GM12865 (cell line): ENCODE measurements at regions not wholly inside any gene's neighbourhood (a gene's known extent, or its start where the extent isn't known, plus 50 kb on each side); places are given as distances from the start of the nearest gene placed in this dataset.
"Not testable (repeated sequence)": the region's sequence is repeated elsewhere in the genome, so short reads cannot be mapped to it uniquely, and the experiment has no call there.

Source experiments
- DNase-seq: peaks from one replicate; pipeline ENCODE4 v3.0.0; 2010; ENCODE audit warnings: low read depth
- H3K4me3 ChIP-seq: 2 replicates; pipeline ENCODE4 v1.5.1; 2011; ENCODE audit warnings: mild to moderate bottlenecking, low read depth, low read length, control low read depth

DNA sequence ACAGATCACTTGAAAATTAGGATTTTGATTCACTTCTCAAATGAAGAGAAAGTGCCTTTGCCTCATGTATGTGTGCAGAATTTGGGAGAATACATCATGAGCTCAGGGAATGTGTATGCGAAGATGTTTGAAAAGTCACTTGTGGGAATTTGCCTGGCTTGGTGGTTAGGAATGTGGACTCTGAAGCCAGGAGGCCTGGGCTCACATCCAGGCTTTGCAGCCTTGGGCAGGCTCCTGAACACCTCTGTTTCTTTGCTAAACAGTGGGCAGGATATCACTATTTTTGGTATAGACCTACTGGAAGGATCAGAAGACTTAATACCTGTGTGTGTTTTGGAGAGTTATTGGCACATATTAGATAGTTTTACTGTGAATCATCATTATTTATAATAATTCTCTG, 295.0 kb upstream of the PLGLB2 start:
- not testable (repeated sequence) for DNase-seq, H3K4me3 ChIP-seq

DNA sequence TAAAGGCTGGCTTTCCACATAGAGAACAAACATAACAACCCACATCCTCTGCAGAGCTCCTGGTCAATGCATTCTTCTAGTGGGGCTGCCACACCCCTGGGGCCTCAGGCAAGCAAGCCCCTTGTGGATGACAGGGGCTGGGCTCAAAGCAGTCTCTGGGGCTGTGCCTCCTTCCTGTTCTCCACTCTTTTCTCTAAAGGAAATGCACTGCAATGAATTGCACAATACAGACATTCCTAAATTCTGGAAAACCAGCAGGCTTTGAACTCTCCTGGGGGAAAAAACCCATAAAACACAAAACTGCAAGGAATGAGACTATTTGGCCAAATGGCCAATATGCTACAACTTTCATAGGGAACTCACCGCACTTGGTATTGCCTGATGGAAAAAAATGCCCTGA, 293.9 kb upstream of the PLGLB2 start:
- H3K4me3 ChIP-seq, DNase-seq: not testable (repeated sequence)

DNA sequence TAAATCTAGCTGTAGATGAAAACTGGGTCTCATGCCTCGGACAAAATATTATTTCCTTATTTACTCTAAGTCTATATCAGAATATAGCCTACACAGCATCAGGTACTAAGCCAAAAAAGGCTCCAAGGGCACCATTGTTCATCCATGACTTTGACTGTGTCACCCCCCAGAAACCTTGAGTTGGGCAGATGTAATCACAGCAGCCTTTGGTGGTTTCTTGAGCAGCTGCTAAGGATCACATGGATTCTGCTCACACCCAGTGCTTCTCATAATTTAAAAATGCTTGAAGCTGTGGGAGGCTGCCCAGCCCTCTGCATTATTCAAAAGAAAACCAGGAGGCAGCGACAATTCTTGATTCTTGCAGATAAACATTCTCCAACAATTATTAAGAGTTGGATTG, 293.5 kb upstream of the PLGLB2 start:
- H3K4me3 ChIP-seq, DNase-seq: not testable (repeated sequence)

DNA sequence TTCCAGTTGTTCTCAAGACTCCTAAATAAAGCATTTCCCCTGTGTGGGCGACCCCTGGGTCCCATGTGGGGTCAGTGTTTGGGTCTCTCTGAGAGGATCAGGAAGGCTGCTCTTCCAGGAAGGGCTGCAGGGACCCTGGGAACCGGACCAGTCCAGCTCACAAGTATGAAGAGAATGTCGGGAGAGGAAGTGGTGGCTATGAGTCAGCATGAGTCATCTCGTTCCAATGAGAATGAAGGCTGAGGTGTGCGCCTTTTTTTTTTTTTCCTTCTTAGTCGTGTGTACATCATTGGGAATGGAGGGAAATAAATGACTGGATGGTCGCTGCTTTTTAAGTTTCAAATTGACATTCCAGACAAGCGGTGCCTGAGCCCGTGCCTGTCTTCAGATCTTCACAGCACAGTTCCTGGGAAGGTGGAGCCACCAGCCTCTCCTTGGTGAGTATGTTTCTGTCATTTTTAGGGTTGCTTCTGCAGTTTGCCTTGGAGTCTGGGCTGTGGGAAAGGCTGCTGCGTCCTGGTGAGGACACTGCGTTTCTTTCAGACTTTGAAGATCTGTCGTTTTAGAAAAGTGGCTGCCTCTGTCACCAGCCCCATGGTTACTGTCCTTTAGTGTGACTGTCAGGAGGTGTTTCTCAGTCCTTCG, 292.6 kb upstream of the PLGLB2 start:
- not testable (repeated sequence) for DNase-seq
- H3K4me3 ChIP-seq = peak overlapping the region; percentile 49

DNA sequence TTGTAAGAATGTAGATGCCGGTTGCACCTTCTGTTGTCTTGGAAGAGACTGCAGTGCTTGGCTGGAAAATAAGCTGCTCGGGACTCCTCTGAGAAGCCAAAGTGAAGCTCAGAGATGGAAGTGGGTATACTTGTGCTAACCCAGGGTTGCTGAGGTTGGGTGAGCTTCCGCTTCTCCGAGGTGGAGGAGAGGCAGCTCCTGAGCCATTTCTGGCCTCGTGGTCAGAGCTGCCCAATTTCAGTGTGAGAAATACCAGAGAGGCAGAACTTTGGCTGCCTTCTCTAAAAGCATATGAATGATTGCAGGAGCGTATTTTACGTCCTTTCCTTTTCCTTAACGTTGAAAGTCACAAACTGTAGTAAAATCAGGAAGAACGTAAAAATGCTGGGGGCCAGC, 292.0 kb upstream of the PLGLB2 start:
- H3K4me3 ChIP-seq = peak overlapping the region; percentile 49
- DNase-seq = not testable (repeated sequence)

DNA sequence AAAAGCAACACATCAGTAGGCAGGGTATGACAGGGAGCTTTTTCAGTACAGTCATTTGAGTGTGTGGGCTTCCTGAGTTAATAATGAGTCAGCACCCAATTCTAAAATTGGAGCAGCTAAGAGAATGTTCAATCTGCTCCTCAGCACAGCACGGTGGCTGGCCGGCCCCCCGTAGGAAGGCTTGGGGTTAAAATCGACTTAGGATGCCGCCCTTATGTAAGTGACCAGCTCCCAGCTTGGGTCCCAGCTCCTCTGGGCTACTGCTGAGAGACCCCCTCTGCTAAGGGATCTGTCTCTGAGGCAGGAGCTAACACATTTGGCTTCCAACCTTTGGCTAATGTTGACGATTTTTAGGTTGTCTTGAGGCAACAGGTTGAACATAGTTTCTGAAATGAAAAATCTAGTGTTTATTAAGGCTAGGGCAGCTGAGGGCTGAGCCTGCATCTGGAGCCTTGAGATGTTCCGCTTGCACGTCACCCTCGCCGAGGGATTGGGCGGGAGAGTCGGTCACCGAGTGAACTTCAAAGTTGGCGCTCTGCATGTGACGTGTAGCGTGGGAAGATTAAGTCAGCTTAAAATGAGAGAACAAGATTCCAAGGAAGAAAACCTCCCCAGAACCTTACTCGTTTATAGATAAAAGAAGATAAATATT, 291.3 kb upstream of the PLGLB2 start:
- H3K4me3 ChIP-seq = peak overlapping the region; percentile 45
- peak; percentile 25 for DNase-seq

DNA sequence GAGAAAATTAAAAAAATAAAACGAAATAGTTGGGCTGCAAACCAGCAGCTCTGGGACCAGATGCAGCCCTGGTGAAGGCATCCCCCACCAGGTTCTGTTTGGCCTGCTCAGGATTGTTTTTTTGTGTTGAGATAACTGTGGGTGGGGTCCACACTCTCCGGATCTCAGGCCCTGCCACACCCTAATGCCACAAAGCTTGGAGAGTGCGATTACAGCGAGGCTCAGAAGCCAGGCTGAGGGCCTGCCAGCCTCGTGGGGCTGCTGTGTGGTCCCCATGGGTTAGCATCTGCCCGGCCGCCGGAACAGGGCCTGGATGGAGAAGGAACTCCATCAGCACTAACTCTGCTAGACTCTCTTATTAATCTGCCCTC, 290.8 kb upstream of the PLGLB2 start:
- H3K4me3 ChIP-seq, DNase-seq: not testable (repeated sequence)

DNA sequence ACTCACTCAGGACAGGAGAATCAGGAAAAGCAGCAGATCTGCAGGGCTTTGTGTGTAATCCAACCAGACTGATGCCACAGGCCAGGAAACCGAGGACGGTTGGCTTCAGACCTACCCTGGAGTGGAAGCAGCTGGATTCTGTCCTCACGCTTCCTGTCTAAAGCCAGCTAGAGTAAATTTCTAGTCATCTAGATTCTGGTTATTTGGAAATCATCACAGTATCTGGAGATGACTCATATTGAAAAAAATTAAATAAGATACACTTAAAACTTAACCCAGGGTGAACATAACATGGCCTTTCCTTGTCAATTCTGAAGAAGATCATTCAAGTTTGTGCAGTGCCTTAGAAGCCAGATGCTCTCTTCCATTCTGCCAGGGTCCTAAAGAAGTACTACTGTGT, 288.9 kb upstream of the PLGLB2 start:
- not testable (repeated sequence) for DNase-seq, H3K4me3 ChIP-seq

DNA sequence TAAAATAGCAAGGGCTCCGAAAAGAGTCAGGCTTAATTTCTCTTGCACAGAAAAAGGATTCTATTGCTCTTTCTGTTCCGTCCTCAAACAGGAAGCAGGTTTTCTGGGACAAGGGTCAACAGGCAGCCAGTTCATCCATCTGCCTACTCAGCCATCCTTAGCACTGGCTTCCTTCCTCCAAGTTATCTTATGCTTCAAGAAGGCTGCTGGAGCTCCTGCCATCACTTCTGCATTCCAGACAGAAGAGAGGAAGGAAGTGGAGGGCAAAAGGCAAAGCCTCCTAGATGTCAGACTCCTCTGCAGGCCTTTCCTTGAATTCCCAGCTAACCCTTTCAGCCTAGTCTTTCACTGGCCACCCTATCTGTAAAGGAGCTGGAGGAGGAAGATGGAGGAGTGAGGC, 287.8 kb upstream of the PLGLB2 start:
- H3K4me3 ChIP-seq, DNase-seq: not testable (repeated sequence)

DNA sequence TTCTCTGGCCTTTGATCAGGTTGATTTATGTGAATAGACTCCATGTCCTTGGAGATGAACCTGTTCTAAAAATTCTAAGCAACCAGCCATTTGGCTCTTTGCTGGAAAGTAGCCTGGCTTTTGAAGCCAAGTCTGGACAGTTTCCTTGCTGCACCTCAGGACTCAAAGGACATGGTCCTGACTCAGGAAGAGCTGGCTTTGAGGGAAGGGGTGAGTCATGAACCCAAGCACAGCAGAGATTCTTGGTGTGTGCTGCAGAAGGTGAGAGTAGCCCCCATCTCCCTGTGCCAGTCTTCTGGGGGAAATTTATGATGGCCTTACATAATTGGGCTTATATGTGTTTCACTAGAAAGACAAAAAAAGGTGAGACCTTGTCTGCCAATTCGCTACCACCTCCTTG, 287.2 kb upstream of the PLGLB2 start:
- not testable (repeated sequence) for H3K4me3 ChIP-seq, DNase-seq

DNA sequence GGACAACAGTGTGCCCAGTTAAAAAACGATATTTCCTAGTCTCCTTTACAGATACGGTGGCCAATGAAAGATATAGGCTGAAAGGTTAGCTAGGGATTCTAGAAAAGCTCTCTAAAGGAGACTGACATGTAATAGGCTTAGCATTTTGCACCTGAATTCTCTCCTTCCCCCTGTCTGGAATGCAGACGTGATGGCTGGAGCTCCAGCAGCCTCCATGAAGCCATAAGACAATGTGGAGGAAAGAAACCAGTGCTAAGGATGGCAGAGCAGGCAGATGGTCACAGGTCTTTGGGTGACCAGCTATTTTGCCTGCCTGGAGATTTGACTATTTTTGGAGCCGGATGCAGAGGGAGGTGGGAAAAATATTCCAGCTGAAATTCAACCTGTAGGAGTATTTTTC, 286.2 kb upstream of the PLGLB2 start:
- not testable (repeated sequence) for H3K4me3 ChIP-seq, DNase-seq

DNA sequence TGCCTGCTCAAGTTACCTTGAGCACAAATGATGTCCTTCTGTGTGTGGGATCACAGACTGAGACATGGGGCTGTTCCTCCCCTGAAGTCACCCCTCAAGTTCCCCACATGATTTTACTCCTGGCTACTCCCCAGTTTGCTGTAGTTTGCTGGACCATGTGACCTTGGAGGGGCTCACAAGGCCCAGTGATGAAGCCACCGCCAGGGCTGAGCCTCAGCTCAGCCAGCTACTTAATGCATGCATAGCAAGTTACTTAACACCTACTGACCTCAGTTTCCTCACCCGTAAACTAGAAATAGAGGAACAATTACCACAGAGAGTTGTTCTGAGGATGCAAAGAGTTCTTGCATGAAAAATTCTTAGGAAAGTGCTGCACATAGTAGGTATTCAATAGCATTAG, 283.7 kb upstream of the PLGLB2 start:
- not testable (repeated sequence) for DNase-seq, H3K4me3 ChIP-seq

DNA sequence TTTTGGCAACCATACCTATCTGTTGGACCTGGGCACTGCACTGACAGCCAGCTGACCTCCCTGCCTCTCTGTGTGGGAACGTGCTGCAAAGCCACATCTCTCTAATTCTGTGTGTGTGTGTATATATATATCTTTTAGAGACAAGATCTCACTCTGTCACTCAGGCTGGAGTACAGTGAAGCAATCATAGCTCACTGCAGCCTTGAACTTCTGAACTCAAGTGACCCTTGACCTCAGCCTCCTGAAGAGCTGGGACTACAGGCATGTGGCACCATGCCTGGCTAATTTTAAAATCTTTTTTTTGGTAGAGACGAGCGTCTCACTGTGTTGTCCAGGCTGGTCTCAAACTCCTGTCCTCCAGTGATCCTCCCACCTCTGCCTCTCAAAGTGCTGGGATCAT, 282.2 kb upstream of the PLGLB2 start:
- H3K4me3 ChIP-seq, DNase-seq: not testable (repeated sequence)

DNA sequence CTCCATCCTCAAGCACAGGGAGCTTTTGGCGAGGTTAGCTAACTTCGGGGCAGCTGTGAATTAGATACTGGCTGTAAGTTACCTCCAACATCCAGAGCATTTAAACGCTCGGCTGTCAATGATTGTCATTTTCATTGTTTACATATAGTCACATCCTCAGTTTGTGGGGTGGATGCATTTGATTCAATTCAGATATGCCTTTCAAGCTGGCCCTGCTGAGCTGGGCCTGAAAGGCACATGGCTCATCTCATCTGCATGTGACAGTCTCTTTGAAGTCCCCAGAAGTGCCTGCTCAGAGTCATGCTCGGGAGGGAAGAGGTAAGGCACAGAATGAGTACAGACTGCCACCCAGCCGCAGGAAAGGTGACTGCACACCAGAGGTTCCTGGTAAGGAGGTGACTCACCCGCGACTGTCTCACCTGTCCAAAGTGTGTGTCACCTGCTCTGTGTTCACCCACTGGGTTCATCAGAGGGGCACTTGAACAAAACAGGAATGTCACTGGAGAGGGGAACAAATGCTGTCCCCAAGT, 281.2 kb upstream of the PLGLB2 start:
- peak; percentile 11 for DNase-seq
- not testable (repeated sequence) for H3K4me3 ChIP-seq

DNA sequence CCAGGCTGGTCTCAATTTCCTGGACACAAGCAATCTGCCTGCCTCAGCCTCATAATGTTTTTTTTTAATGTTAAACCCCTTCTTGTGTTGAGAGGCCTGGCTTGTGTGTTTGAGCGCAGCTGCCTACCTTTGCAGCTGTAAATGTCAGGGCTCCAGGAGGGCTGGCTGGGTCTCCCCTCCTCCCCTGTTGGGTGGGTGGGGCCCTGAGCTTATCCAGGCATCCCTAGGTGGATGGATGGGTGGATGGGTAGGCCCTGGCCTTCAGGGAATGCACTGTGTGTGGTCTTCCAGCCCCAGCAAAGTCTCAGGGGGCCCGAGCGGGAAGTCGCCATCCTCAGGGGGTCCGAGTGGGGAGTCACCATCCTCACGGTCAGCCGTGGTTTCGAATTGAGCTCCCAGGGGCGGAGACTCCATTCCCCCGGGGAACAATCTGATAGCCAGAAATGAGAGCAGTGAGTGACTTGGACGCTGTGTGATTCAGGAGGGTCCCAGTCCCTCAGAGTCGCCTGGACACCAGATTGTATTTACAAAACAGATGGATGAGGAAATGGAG, 279.4 kb upstream of the PLGLB2 start:
- not testable (repeated sequence) for H3K4me3 ChIP-seq, DNase-seq

DNA sequence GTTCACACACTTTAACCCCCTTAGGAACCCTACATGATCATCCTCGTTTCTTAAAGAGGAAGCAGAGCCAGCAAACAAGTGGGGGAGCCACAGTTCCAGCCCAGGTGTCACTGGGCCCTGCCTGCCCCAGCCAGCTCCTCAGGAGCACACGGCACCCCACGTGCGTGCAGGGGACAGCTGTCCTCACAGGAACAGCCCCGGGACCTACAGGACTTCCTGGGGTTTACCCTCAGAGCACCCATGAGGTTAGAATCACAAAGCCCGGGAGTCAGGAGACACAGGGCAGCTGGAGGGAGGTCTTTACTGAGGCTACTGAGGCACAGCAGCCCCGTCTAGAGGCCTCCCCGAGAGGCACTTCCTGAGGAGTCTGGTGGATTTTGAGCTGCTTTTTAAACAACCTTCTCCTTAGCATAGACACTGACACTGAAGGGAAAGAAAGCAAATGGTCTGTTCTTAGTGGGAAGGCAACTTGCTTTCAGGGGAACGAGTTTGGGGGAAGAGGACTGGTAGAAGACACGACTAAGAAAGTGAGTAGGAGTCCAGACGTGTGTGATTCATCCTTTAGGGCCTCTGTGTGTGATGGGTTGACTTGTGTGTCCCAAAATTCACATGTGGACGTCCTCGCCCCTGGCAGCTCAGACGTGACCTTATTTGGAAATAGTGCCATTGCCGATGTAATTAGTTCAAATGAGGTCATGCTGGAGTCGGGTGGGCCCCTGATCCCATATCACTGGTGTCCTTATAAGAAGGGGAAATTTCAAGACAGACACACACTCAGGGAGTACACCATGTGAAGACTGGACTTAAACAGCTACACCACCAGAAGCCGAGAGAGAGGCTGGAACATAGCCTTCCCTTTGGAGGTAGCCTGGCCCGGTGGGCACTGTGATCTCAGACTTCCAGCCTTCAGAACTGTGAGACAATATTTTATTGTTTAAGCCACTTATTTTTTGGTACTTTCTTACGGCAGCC, 278.4 kb upstream of the PLGLB2 start:
- DNase-seq = peak; percentile 75
- H3K4me3 ChIP-seq = not testable (repeated sequence)
